BJ (cell line): ENCODE measurements at regions not wholly inside any gene's neighbourhood (a gene's known extent, or its start where the extent isn't known, plus 50 kb on each side); places are given as distances from the start of the nearest gene placed in this dataset.

Source experiments
- CTCF ChIA-PET: fragments of 350-600 bp; formaldehyde crosslinking; extraction: SDS; loops from one replicate; lab custom pipeline; 2021; ENCODE audit warnings: antibody characterized with exemption, inconsistent platforms; lab: Yijun Ruan, JAX
- POLR2A ChIA-PET: fragments of 300-600 bp; sonication (Branson Sonifier 250); formaldehyde crosslinking; extraction: SDS; loops from one replicate; lab custom pipeline; 2021; ENCODE audit warnings: antibody characterized with exemption; lab: Charles Lee
- DNase-seq: peaks from one replicate; pipeline ENCODE4 v3.0.0-alpha.2; 2011; ENCODE audit warnings: low read depth
- H3K27me3 ChIP-seq: 2 replicates; pipeline ENCODE4 v1.6.0; 2011; ENCODE audit warnings: low read length; ENCODE audit not compliant: control insufficient read depth, insufficient read depth
- H3K36me3 ChIP-seq: 2 replicates; pipeline ENCODE4 v1.5.1; 2011; ENCODE audit warnings: low read length; ENCODE audit not compliant: control insufficient read depth, insufficient read depth
- H3K4me3 ChIP-seq: 2 replicates; pipeline ENCODE4 v1.5.1; 2011; ENCODE audit warnings: low read depth, mild to moderate bottlenecking, control low read depth, low read length
- CTCF ChIP-seq: IDR thresholded peaks from 2 replicates; pipeline ENCODE4 v1.5.1; 2011; ENCODE audit warnings: low read depth, mild to moderate bottlenecking, control low read depth, inconsistent platforms, low read length, moderate library complexity; ENCODE audit not compliant: insufficient read depth

- POLR2A ChIA-PET: no interaction called here
- no peak for TF ChIP-seq CTCF
- H3K4me3 ChIP-seq: no peak overlapping the region
- H3K36me3 ChIP-seq: no peaks in the 10 kb centered on the region
- DNase-seq: no peak
- CTCF ChIA-PET: no interaction called here
- H3K27me3 ChIP-seq: no peaks in the 10 kb centered on the region
Measured at GRCh38 chr11:106461148-106461691, 383.8 kb downstream of the AASDHPPT start.

- Histone ChIP-seq H3K4me3 (no peak overlapping the region), H3K27me3 (no peaks in the 10 kb centered on the region), H3K36me3 (no peaks in the 10 kb centered on the region)
- DNase-seq: no peak
- POLR2A ChIA-PET: no interaction called here
- CTCF ChIA-PET: no interaction called here
- no peak for TF ChIP-seq CTCF
Measured at GRCh38 chr11:106461839-106462545, 384.5 kb downstream of the AASDHPPT start.

GRCh38 chr11:106463154-106463553 is 385.7 kb downstream of the AASDHPPT start:
- TF ChIP-seq CTCF: no peak
- CTCF ChIA-PET: no interaction called here
- Histone ChIP-seq H3K4me3 (no peak overlapping the region), H3K27me3 (no peaks in the 10 kb centered on the region), H3K36me3 (no peaks in the 10 kb centered on the region)
- POLR2A ChIA-PET: no interaction called here
- DNase-seq: no peak

- ChIA-PET CTCF (interaction anchor here (1.2 kb wide), 1 partner anchor 121 kb away, joined by 5 read pairs; no protein-coding TSS in a partner anchor), POLR2A (no interaction called here)
- Histone ChIP-seq H3K36me3 (no peaks in the 10 kb centered on the region), H3K27me3 (no peaks in the 10 kb centered on the region), H3K4me3 (no peak overlapping the region)
- DNase-seq: no peak
- TF ChIP-seq CTCF: no peak
Measured at GRCh38 chr11:106463796-106464201, 386.3 kb downstream of the AASDHPPT start.

GRCh38 chr11:106464728-106465127 is 387.3 kb downstream of the AASDHPPT start:
- ChIA-PET CTCF (interaction anchor here (1.2 kb wide), 1 partner anchor 120 kb away, joined by 5 read pairs; no protein-coding TSS in a partner anchor), POLR2A (no interaction called here)
- no peak for DNase-seq
- Histone ChIP-seq H3K27me3 (no peaks in the 10 kb centered on the region), H3K4me3 (no peak overlapping the region), H3K36me3 (no peaks in the 10 kb centered on the region)
- no peak for TF ChIP-seq CTCF
